ENCODE measurements at regions not wholly inside any gene's neighbourhood (a gene's known extent, or its start where the extent isn't known, plus 50 kb on each side); places are given as distances from the start of the nearest gene placed in this dataset.
A peak's percentile ranks its signal among the peaks of the same experiment; 100 is the strongest.

DNA sequence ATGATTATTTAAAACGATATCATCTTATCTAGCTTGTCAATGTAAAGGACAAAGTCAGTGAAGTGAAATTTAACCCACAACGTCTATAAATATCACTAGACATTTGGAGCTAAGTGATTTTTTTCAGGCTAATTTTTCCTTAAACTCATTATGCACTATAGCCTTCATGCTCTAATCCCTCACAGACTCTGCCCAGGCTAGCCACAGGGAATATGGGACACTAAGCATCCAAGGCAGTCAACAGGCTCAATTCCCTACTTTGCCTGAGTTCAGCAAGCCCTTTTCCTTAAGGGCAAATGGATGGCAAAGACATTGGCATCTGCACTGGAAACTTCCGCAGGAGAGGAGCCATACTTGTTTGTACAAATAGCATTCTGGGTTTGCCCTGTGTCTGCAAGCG lies 577.0 kb downstream of the LMO4 start:
- ATAC-seq = peak; percentile 47
- TF ChIP-seq ESRRG (CRISPR knock-in tag; IDR thresholded peaks at IDR 0.05) (no peak), ZC3H10 (CRISPR knock-in tag; IDR thresholded peaks at IDR 0.05) (0 out of 2 replicates have a peak, but pooled peaks have one; percentile 11)

DNA sequence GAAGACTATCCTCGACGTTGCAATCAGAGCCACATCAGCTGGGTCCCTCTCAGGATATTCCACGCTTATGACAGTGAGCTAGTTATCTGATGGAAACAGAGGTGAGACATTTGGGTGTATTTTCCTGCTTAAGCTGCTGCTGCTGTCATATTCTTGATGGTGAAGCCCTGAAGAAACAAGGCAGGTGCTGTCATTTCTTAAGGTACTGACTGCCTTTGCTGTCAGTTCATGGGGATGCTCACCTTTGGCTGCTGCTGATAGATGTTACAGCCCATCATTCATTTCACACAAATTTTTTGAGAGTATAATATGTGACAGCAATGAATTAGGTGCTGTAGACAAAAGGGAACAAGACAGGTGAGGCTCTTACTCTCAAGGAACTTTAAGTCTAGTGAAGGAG lies 577.4 kb downstream of the LMO4 start:
- no peak for TF ChIP-seq TOX (CRISPR knock-in tag; IDR thresholded peaks at IDR 0.05; ENCODE audit: borderline replicate concordance)
- no peak for TF ChIP-seq PPARA (CRISPR knock-in tag; IDR thresholded peaks at IDR 0.05; ENCODE audit: borderline replicate concordance)
- no peak for TF ChIP-seq ZNF565 (CRISPR knock-in tag; conservative IDR thresholded peaks at IDR 0.05; ENCODE audit: low read depth)
- TF ChIP-seq SNAI2 (CRISPR knock-in tag; IDR thresholded peaks at IDR 0.05) = no peak
- TF ChIP-seq GLIS3 (CRISPR knock-in tag; IDR thresholded peaks at IDR 0.05) = no peak
- ATAC-seq = no peak

DNA sequence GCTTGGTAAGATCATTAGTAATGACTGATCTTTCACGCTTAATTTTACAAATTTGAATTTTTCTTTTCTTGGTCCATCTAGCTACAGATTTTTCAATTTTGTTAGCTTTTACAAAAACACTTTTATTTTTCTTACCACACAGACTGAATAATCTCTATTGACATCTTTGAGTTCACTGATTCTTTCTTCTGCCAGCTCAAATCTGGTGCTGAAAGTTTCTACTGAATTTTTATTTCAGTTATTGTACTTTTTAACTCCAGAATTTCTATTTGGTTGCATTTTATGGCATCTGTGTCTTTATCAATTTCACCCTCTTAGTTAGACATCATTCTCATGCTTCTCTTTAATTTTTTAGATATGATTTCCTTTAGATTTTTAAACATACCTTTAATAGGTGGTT lies 584.7 kb downstream of the LMO4 start:
- TF ChIP-seq ZFP3 (CRISPR knock-in tag; IDR thresholded peaks at IDR 0.05) (no peak), PPARA (CRISPR knock-in tag; IDR thresholded peaks at IDR 0.05; ENCODE audit: borderline replicate concordance) (no peak), ESRRG (CRISPR knock-in tag; IDR thresholded peaks at IDR 0.05) (no peak), OSR1 (CRISPR knock-in tag; IDR thresholded peaks at IDR 0.05) (no peak), ARNTL (CRISPR knock-in tag; IDR thresholded peaks at IDR 0.05; ENCODE audit: borderline replicate concordance, low read depth) (no peak), ZNF565 (CRISPR knock-in tag; conservative IDR thresholded peaks at IDR 0.05; ENCODE audit: low read depth) (no peak), TCF4 (CRISPR knock-in tag; IDR thresholded peaks at IDR 0.05; ENCODE audit: borderline replicate concordance) (no peak), ISL1 (CRISPR knock-in tag; IDR thresholded peaks at IDR 0.05) (no peak), RARB (CRISPR knock-in tag; IDR thresholded peaks at IDR 0.05) (no peak), SNAI2 (CRISPR knock-in tag; IDR thresholded peaks at IDR 0.05) (no peak), BACH2 (CRISPR knock-in tag; IDR thresholded peaks at IDR 0.05; ENCODE audit: borderline replicate concordance) (no peak), ZFP30 (CRISPR knock-in tag; IDR thresholded peaks at IDR 0.05) (no peak), CSDC2 (CRISPR knock-in tag; IDR thresholded peaks at IDR 0.05) (no peak)
- TF ChIP-seq, protein P1, sequence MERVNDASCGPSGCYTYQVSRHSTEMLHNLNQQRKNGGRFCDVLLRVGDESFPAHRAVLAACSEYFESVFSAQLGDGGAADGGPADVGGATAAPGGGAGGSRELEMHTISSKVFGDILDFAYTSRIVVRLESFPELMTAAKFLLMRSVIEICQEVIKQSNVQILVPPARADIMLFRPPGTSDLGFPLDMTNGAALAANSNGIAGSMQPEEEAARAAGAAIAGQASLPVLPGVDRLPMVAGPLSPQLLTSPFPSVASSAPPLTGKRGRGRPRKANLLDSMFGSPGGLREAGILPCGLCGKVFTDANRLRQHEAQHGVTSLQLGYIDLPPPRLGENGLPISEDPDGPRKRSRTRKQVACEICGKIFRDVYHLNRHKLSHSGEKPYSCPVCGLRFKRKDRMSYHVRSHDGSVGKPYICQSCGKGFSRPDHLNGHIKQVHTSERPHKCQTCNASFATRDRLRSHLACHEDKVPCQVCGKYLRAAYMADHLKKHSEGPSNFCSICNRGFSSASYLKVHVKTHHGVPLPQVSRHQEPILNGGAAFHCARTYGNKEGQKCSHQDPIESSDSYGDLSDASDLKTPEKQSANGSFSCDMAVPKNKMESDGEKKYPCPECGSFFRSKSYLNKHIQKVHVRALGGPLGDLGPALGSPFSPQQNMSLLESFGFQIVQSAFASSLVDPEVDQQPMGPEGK (CRISPR knock-in tag; IDR thresholded peaks at IDR 0.05; ENCODE audit: borderline replicate concordance) = no peak
- TF ChIP-seq, protein P2, sequence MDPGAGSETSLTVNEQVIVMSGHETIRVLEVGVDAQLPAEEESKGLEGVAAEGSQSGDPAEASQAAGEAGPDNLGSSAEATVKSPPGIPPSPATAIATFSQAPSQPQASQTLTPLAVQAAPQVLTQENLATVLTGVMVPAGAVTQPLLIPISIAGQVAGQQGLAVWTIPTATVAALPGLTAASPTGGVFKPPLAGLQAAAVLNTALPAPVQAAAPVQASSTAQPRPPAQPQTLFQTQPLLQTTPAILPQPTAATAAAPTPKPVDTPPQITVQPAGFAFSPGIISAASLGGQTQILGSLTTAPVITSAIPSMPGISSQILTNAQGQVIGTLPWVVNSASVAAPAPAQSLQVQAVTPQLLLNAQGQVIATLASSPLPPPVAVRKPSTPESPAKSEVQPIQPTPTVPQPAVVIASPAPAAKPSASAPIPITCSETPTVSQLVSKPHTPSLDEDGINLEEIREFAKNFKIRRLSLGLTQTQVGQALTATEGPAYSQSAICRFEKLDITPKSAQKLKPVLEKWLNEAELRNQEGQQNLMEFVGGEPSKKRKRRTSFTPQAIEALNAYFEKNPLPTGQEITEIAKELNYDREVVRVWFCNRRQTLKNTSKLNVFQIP (CRISPR knock-in tag; IDR thresholded peaks at IDR 0.05; ENCODE audit: borderline replicate concordance, low read depth) = no peak
- TF ChIP-seq, protein P3, sequence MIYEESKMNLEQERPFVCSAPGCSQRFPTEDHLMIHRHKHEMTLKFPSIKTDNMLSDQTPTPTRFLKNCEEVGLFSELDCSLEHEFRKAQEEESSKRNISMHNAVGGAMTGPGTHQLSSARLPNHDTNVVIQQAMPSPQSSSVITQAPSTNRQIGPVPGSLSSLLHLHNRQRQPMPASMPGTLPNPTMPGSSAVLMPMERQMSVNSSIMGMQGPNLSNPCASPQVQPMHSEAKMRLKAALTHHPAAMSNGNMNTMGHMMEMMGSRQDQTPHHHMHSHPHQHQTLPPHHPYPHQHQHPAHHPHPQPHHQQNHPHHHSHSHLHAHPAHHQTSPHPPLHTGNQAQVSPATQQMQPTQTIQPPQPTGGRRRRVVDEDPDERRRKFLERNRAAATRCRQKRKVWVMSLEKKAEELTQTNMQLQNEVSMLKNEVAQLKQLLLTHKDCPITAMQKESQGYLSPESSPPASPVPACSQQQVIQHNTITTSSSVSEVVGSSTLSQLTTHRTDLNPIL (CRISPR knock-in tag; IDR thresholded peaks at IDR 0.05; ENCODE audit: low read depth) = no peak
- TF ChIP-seq, protein P4, sequence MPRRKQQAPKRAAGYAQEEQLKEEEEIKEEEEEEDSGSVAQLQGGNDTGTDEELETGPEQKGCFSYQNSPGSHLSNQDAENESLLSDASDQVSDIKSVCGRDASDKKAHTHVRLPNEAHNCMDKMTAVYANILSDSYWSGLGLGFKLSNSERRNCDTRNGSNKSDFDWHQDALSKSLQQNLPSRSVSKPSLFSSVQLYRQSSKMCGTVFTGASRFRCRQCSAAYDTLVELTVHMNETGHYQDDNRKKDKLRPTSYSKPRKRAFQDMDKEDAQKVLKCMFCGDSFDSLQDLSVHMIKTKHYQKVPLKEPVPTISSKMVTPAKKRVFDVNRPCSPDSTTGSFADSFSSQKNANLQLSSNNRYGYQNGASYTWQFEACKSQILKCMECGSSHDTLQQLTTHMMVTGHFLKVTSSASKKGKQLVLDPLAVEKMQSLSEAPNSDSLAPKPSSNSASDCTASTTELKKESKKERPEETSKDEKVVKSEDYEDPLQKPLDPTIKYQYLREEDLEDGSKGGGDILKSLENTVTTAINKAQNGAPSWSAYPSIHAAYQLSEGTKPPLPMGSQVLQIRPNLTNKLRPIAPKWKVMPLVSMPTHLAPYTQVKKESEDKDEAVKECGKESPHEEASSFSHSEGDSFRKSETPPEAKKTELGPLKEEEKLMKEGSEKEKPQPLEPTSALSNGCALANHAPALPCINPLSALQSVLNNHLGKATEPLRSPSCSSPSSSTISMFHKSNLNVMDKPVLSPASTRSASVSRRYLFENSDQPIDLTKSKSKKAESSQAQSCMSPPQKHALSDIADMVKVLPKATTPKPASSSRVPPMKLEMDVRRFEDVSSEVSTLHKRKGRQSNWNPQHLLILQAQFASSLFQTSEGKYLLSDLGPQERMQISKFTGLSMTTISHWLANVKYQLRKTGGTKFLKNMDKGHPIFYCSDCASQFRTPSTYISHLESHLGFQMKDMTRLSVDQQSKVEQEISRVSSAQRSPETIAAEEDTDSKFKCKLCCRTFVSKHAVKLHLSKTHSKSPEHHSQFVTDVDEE (CRISPR knock-in tag; IDR thresholded peaks at IDR 0.05) = no peak
- TF ChIP-seq, protein P5, sequence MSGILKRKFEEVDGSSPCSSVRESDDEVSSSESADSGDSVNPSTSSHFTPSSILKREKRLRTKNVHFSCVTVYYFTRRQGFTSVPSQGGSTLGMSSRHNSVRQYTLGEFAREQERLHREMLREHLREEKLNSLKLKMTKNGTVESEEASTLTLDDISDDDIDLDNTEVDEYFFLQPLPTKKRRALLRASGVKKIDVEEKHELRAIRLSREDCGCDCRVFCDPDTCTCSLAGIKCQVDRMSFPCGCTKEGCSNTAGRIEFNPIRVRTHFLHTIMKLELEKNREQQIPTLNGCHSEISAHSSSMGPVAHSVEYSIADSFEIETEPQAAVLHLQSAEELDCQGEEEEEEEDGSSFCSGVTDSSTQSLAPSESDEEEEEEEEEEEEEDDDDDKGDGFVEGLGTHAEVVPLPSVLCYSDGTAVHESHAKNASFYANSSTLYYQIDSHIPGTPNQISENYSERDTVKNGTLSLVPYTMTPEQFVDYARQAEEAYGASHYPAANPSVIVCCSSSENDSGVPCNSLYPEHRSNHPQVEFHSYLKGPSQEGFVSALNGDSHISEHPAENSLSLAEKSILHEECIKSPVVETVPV (CRISPR knock-in tag; IDR thresholded peaks at IDR 0.05) = no peak
- ATAC-seq = no peak
